ENCODE measurements at regions not wholly inside any gene's neighbourhood (a gene's known extent, or its start where the extent isn't known, plus 50 kb on each side); places are given as distances from the start of the nearest gene placed in this dataset.
"Not testable (repeated sequence)": the region's sequence is repeated elsewhere in the genome, so short reads cannot be mapped to it uniquely, and the experiment has no call there.

GRCh38 chr22:22193923-22194322, 50.7 kb upstream of the VPREB1 start:
- no peak for DNase-seq (ENCODE audit: low spot score)

DNA sequence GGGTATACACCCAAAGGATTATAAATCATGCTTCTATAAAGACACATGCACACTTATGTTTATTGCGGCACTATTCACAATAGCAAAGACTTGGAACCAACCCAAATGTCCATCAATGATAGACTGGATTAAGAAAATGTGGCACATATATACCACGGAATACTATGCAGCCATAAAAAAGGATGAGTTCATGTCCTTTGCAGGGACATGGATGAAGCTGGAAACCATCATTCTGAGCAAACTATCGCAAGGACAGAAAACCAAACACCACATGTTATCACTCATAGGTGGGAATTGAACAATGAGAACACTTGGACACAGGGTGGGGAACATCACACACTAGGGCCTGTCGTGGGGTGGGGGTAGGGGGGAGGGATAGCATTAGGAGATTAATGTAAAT, 51.1 kb upstream of the VPREB1 start:
- DNase-seq (ENCODE audit: low spot score): not testable (repeated sequence)

DNA sequence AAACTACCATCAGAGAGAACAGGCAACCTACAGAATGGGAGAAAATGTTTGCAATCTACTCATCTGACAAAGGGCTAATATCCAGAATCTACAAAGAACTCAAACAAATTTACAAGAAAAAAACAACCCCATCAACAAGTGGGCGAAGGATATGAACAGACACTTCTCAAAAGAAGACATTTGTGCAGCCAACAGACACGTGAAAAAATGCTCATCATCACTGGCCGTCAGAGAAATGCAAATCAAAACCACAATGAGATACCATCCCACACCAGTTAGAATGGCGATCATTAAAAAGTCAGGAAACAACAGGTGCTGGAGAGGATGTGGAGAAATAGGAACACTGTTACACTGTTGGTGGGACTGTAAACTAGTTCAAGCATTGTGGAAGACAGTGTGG, 51.6 kb upstream of the VPREB1 start:
- not testable (repeated sequence) for DNase-seq (ENCODE audit: low spot score)

DNA sequence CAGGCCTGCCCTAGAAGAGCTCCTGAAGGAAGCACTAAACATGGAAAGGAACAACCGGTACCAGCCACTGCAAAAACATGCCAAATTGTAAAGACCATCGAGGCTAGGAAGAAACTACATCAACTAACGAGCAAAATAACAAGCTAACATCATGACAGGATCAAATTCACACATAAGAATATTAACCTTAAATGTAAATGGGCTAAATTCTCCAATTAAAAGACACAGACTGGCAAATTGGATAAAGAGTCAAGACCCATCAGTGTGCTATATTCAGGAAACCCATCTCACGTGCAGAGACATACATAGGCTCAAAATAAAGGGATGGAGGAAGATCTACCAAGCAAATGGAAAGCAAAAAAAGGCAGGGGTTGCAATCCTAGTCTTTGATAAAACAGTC, 54.8 kb upstream of the VPREB1 start:
- DNase-seq (ENCODE audit: low spot score): not testable (repeated sequence)

DNA sequence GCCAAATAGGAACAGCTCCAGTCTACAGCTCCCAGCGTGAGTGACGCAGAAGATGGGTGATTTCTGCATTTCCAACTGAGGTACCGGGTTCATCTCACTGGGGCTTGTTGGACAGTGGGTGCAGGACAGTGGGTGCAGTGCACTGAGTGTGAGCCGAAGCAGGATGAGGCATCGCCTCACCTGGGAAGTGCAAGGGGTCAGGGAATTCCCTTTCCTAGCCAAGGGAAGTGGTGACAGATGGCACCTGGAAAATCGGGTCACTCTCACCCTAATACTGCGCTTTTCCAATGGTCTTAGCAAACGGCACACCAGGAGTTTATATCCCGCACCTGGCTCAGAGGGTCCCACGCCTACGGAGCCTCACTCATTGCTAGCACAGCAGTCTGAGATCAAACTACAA, 56.7 kb upstream of the VPREB1 start:
- DNase-seq (ENCODE audit: low spot score): not testable (repeated sequence)

DNA sequence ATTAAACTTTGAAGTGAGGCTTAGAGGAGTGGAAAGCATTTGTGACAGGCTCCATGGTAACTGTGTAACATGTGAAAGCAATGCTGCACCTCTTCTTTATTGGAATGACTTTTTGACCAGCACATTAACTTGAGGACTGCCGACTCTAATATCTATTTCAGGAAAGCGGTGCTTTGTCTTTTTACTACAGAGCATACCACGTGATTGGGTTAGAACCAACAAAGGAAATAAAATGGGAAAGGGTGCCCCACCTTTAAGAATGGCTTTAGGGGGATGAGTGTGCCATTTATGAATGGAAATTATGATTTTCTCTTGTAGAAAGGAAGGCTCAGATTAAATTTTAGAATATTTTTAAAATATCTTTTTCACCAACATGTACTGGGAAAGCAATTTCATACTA, 57.3 kb upstream of the VPREB1 start:
- DNase-seq (ENCODE audit: low spot score): no peak

DNA sequence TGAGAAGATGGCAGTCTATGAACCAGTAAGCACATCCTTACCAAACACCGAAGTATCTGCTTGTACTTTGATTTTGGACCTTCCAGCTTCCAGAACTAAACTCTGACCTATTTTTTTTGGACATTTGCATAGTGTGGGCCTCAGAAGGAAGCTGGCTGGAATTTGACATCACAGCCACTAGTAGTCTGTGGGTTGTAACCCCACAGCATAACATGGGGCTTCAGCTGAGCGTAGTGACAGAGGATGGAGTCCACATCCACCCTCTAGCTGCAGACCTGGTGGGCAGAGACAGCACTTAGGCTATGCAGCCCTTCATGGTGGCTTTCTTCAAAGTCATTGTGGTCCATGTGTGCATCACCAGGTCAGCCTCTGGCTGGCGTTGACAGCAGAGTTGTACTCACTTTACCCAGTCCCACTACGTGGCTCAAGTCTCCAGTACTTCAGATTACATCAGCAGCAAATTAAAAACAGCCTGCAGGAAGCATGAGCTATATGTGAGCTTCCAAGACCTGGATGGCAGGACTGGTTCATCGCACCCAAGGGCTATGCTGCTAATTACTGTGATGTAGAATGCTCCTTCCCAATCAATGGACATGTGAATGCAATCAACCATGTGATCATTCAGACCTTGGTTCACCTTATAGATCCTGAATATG, 58.6 kb upstream of the VPREB1 start:
- DNase-seq (ENCODE audit: low spot score): no peak

DNA sequence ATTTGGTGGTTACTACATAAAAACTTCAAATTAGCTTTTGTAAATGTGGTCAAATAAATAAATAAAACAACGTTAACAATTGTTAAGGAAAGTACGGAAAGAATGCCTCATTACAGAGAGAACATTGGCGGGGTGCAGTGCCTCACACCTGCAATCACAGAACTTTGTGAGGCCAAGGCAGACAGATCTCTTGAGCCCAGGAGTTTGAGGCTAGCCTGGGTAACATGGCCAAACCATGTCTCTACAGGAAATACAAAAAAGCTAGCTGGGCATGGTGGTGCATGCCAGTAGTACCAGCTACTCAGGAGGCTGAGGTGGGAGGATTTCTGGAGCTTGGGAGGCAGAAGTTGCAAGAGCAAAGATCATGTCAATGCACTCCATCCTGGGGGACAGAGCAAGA, 59.4 kb upstream of the VPREB1 start:
- no peak for DNase-seq (ENCODE audit: low spot score)

GRCh38 chr22:22184277-22184807, 60.2 kb upstream of the VPREB1 start:
- no peak for DNase-seq (ENCODE audit: low spot score)

- DNase-seq (ENCODE audit: low spot score): no peak
Observed at GRCh38 chr22:22182990-22183264, 61.7 kb upstream of the VPREB1 start.

GRCh38 chr22:22182218-22182989, 62.2 kb upstream of the VPREB1 start:
- DNase-seq (ENCODE audit: low spot score): no peak

- no peak for DNase-seq (ENCODE audit: low spot score)
Observed at GRCh38 chr22:22181341-22181850, 63.2 kb upstream of the VPREB1 start.

DNA sequence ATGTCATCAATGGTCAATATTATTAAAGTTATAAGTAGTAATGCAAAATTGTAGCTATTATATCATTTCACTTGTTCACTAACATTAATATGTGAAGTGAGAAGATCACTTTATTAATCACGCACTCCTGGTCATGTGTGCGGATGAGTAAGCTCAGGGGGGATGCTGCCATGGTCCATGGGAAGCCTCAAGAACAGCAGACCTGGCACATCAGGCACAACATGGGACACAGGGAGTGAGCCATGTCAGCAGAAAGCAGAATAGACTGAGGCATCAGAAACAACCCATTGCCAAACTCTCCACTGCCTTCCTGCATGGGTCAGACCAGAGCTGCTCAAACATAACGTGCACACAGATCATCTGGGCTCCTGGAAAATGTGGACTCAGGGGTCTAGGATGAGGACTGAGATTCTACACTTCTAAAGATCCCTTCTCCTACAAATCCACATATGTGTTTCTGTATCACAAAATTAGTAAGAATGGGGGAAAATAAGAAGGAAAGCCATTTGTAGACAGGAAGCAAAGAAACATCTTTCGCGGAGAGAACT, 63.8 kb upstream of the VPREB1 start:
- DNase-seq (ENCODE audit: low spot score): no peak

DNA sequence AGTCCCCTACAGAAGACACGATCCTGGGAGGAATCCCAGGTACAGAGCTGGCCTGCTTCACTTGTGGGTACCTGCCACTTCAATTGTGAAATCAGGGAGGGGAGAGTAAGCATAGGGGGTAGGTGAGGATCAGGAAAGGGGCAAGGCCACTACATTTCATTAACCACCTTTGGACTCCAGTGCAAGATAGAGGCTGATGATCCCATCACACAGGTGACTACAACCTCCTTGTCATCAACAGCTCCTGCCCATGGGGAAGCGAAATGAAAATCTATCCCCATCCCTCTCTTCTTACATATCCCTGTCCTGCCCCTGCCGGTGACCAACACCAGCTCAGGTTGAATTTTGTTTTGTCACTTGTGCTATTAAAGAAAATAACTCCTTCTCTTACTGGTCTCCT, 64.7 kb upstream of the VPREB1 start:
- DNase-seq (ENCODE audit: low spot score): no peak

- DNase-seq (ENCODE audit: low spot score): no peak
Observed at GRCh38 chr22:22178992-22179391, 65.6 kb upstream of the VPREB1 start.

DNA sequence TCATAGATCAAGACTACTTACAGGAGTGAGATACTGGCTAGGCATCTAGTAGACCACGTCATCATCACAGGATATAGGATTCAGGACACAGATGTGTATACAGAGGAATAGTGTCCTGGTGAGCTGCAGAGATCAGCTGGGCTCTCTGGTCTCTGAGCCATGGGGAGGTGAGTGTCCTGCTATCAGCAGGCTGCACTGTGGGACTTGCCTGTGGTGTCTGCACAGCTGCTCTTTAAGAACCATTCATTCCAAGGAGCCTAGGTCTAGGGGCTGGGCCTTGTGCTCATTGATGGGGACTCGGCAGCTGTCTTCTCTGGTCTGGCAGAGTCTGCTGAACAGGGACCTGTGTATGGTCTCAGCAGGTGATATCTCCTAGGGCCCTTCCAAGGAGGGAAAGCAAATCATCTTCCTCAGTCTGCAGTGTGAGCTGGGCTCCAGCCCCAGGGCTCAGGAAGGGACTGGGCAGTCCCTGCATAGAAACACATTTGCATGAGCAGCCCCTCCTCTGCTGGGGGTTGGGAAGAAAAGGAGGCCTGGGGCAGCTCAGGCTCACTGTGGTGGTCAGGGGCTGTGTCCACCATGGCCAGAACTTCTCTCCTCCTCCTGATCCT, 66.1 kb upstream of the VPREB1 start:
- no peak for DNase-seq (ENCODE audit: low spot score)

DNA sequence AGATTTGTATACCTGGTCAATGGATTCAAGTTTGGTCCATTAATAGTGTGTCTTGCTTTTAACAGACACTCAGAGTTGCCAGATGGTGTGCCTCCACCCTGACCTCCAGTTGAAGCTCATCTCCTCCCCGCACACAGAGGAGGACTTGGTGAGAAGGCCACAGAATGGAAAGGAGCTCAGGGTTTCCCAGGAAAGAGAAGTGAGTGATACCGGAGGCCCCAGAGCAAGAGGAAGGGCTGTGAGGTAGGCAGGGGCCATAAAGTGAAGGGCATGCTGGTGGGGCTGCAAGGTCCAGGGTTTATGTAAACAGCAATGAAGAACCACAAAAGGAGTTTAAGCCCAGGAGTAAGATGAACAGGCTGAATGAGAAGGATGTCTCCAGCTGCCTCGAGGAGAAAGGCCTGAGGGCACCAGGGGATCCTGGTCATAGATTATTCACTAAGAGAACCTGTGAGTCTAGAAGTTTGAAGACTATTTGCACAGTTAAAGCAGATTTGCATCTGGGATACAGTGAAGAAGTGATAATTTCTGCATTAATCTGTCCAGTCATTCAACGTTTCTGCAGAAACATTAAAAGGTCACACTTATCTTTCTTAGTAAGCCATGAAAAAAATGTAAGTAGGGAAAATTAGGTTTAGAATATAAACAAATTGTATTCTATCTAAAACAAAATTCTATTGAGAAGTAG, 67.5 kb upstream of the VPREB1 start:
- no peak for DNase-seq (ENCODE audit: low spot score)

- DNase-seq (ENCODE audit: low spot score): not testable (repeated sequence)
Observed at GRCh38 chr22:22172896-22173628, 71.5 kb upstream of the VPREB1 start.

GRCh38 chr22:22171357-22172218, 73.0 kb upstream of the VPREB1 start:
- DNase-seq (ENCODE audit: low spot score): no peak

GRCh38 chr22:22169923-22170322, 74.7 kb upstream of the VPREB1 start:
- no peak for DNase-seq (ENCODE audit: low spot score)

All from CD4-positive, alpha-beta T cell treated with Interleukin-6 at 100 ng/mL for 8 hours (primary cell).